H9 (cell line): ENCODE measurements at regions not wholly inside any gene's neighbourhood (a gene's known extent, or its start where the extent isn't known, plus 50 kb on each side); places are given as distances from the start of the nearest gene placed in this dataset.

Experiments
- DNase-seq: peaks from one replicate; pipeline ENCODE4 v3.0.0-alpha.2; 2017
- H2AFZ ChIP-seq: one replicate; pipeline ENCODE4 v1.6.1; 2013; ENCODE audit warnings: mild to moderate bottlenecking, low read length, control low read depth, moderate library complexity
- H2AK5ac ChIP-seq: 2 replicates; pipeline ENCODE4 v1.6.1; 2013; ENCODE audit warnings: low read length, control low read depth, mixed read lengths; ENCODE audit not compliant: insufficient read length
- H2BK120ac ChIP-seq: one replicate; pipeline ENCODE4 v1.6.1; 2013; ENCODE audit warnings: low read depth, mild to moderate bottlenecking, low read length, control low read depth, inconsistent platforms; ENCODE audit not compliant: poor library complexity, severe bottlenecking
- H2BK12ac ChIP-seq: 2 replicates; pipeline ENCODE4 v1.6.1; 2013; ENCODE audit warnings: low read length, control low read depth, mixed read lengths, low read depth; ENCODE audit not compliant: insufficient read length
- H2BK15ac ChIP-seq: 2 replicates; pipeline ENCODE4 v1.6.1; 2013; ENCODE audit warnings: low read depth, low read length, control low read depth
- H2BK20ac ChIP-seq: one replicate; pipeline ENCODE4 v1.6.1; 2013; ENCODE audit warnings: low read depth, mild to moderate bottlenecking, low read length, control low read depth, inconsistent platforms; ENCODE audit not compliant: poor library complexity, severe bottlenecking
- H2BK5ac ChIP-seq: 2 replicates; pipeline ENCODE4 v1.6.1; 2013; ENCODE audit warnings: low read length, control low read depth, mixed read lengths; ENCODE audit not compliant: insufficient read length
- H3K14ac ChIP-seq: 2 replicates; pipeline ENCODE4 v1.6.1; 2013; ENCODE audit warnings: low read length, control low read depth; ENCODE audit not compliant: insufficient read depth
- H3K18ac ChIP-seq: 2 replicates; pipeline ENCODE4 v1.6.1; 2013; ENCODE audit warnings: low read depth, mild to moderate bottlenecking, mixed read lengths, low read length, control low read depth; ENCODE audit not compliant: insufficient read length
- H3K23ac ChIP-seq: 2 replicates; pipeline ENCODE4 v1.6.1; 2013; ENCODE audit warnings: low read length, control low read depth, mixed read lengths, low read depth; ENCODE audit not compliant: insufficient read length
- H3K23me2 ChIP-seq: 2 replicates; pipeline ENCODE4 v1.6.1; 2013; ENCODE audit warnings: low read depth, mild to moderate bottlenecking, mixed read lengths, low read length, control low read depth; ENCODE audit not compliant: insufficient read length, poor library complexity, severe bottlenecking
- H3K27ac ChIP-seq: 2 replicates; pipeline ENCODE4 v1.5.1; 2013; ENCODE audit warnings: low read length, control low read depth, mixed read lengths, low read depth; ENCODE audit not compliant: insufficient read length
- H3K27me3 ChIP-seq: 2 replicates; pipeline ENCODE4 v1.6.1; 2013; ENCODE audit warnings: low read length, control low read depth, inconsistent platforms; ENCODE audit not compliant: insufficient read depth
- H3K4ac ChIP-seq: 2 replicates; pipeline ENCODE4 v1.6.1; 2013; ENCODE audit warnings: low read depth, mild to moderate bottlenecking, control low read depth, inconsistent platforms, low read length, moderate library complexity
- H3K4me1 ChIP-seq: 2 replicates; pipeline ENCODE4 v1.6.1; 2013; ENCODE audit warnings: low read length, control low read depth, inconsistent platforms; ENCODE audit not compliant: insufficient read depth
- H3K4me2 ChIP-seq: 2 replicates; pipeline ENCODE4 v1.6.1; 2013; ENCODE audit warnings: low read length, control low read depth, mixed read lengths; ENCODE audit not compliant: insufficient read length, insufficient read depth
- H3K56ac ChIP-seq: 2 replicates; pipeline ENCODE4 v1.6.1; 2013; ENCODE audit warnings: low read depth, mild to moderate bottlenecking, mixed read lengths, low read length, control low read depth; ENCODE audit not compliant: insufficient read length
- H3K79me1 ChIP-seq: 2 replicates; pipeline ENCODE4 v1.6.1; 2013; ENCODE audit warnings: low read depth, mild to moderate bottlenecking, moderate library complexity, low read length, control low read depth, inconsistent platforms; ENCODE audit not compliant: insufficient read depth, poor library complexity, severe bottlenecking
- H3K79me2 ChIP-seq: 2 replicates; pipeline ENCODE4 v1.6.1; 2013; ENCODE audit warnings: low read length, control low read depth, inconsistent platforms; ENCODE audit not compliant: insufficient read depth
- H3K9ac ChIP-seq: 2 replicates; pipeline ENCODE4 v1.6.1; 2013; ENCODE audit warnings: low read length, control low read depth, mixed read lengths; ENCODE audit not compliant: insufficient read length; ENCODE audit errors: extremely low read depth
- H3K9me3 ChIP-seq: one replicate; pipeline ENCODE4 v1.6.1; 2013; ENCODE audit warnings: low read depth, low read length, inconsistent platforms; ENCODE audit not compliant: control insufficient read depth
- H3T11ph ChIP-seq: one replicate; pipeline ENCODE4 v1.6.1; 2013; ENCODE audit warnings: mild to moderate bottlenecking, low read length, control low read depth, inconsistent platforms
- H4K20me1 ChIP-seq: one replicate; pipeline ENCODE4 v1.6.1; 2013; ENCODE audit not compliant: control insufficient read depth, insufficient read length, insufficient read depth
- H4K5ac ChIP-seq: 2 replicates; pipeline ENCODE4 v1.6.1; 2013; ENCODE audit warnings: low read depth, mild to moderate bottlenecking, mixed read lengths, low read length, control low read depth; ENCODE audit not compliant: insufficient read length
- H4K8ac ChIP-seq: replicated peaks from 2 replicates; pipeline ENCODE4 v1.6.1; 2013; ENCODE audit warnings: low read length, control low read depth, mixed read lengths, low read depth; ENCODE audit not compliant: insufficient read length
- H4K91ac ChIP-seq: 2 replicates; pipeline ENCODE4 v1.6.1; 2013; ENCODE audit warnings: low read depth, mild to moderate bottlenecking, moderate library complexity, mixed read lengths, low read length, control low read depth; ENCODE audit not compliant: insufficient read length
- H3K27ac Mint-ChIP-seq, 3 experiments: 2 replicates in 2 of 3; 3 replicates in 1 of 3; pipeline ENCODE4 v1.8.0; 2020 to 2021; ENCODE audit warnings: mixed read lengths in 3 of 3, mild to moderate bottlenecking in 1 of 3, moderate library complexity in 1 of 3
- H3K27me3 Mint-ChIP-seq: 2 replicates; pipeline ENCODE4 v1.8.0; 2021; ENCODE audit warnings: low read depth, mild to moderate bottlenecking, moderate library complexity, mixed read lengths
- H3K36me3 Mint-ChIP-seq, 3 experiments: 2 replicates in 2 of 3; 3 replicates in 1 of 3; pipeline ENCODE4 v1.8.0; 2020 to 2021; ENCODE audit warnings: low read depth in 3 of 3, mixed read lengths in 3 of 3; ENCODE audit not compliant: insufficient read depth in 1 of 3
- H3K4me1 Mint-ChIP-seq, 2 experiments: 2 replicates each; pipeline ENCODE4 v1.8.0; 2020; ENCODE audit warnings: mixed read lengths in 2 of 2
- H3K4me3 Mint-ChIP-seq, 2 experiments: 2 replicates in 1 of 2; 3 replicates in 1 of 2; pipeline ENCODE4 v1.8.0; 2020 to 2021; ENCODE audit warnings: mild to moderate bottlenecking in 2 of 2, mixed read lengths in 2 of 2, moderate library complexity in 1 of 2
- H3K9me3 Mint-ChIP-seq, 2 experiments: 2 replicates in 1 of 2; 3 replicates in 1 of 2; pipeline ENCODE4 v1.8.0; 2020; ENCODE audit warnings: mild to moderate bottlenecking in 2 of 2, mixed read lengths in 2 of 2, moderate library complexity in 1 of 2
- WGBS: extraction: QIAGEN DNeasy Blood & Tissue Kit; methylation state at CpG from one replicate; pipeline ENCODE4 v1.1.7; 2013; ENCODE audit warnings: missing lambda C conversion rate, low lambda C conversion rate, mixed read lengths; ENCODE audit not compliant: insufficient read length; ENCODE audit errors: extremely low coverage; 5-methylcytosine and 5-hydroxymethylcytosine counted together
- TF ChIP-seq, protein P1 (sequence below): fragments of 200-600 bp; sonication (generic); conservative IDR thresholded peaks from 3 replicates; pipeline ENCODE4 v1.8.0; 2021; ENCODE audit warnings: antibody characterized with exemption, mild to moderate bottlenecking

DNA sequence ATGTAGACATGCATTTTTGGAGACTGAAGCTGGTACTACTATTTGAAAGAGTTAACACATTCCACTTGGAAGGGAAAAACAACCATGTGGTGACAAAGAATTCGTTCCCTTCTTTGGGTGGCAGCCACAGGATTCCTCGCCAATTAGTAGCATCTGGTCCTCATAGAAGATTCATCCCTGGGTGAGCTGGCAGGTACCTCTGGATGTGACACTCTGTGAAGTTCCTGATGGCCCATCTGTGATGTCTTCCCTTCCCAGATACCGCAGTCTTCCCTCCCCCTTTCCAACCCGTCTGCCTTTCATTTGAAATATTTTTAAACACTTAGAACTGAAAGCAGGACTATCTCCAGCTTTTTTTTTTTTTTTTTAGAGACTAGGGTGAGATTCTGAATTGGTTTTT is 569.5 kb downstream of the TYW1 start:
- H4K20me1 ChIP-seq = no peaks in the 10 kb centered on the region
- no peak overlapping the region for H2AK5ac ChIP-seq
- no peak overlapping the region for H2BK120ac ChIP-seq
- no peak overlapping the region for H4K8ac ChIP-seq
- no peaks in the 10 kb centered on the region for H3K79me1 ChIP-seq
- no peak overlapping the region for H2BK20ac ChIP-seq
- H4K91ac ChIP-seq = no peak overlapping the region
- no peak overlapping the region for H3K4ac ChIP-seq
- Mint-ChIP-seq H3K36me3 (no peaks in the 10 kb centered on the region), H3K9me3 (peaks cover 7 to 14% of the 10 kb centered on the region in 2 experiments; a peak in 4 of 5 replicates), H3K4me3 (no peak overlapping the region), H3K4me1 (no peaks in the 10 kb centered on the region), H3K27me3 (peaks cover 2% of the 10 kb centered on the region), H3K27ac (no peak overlapping the region; a peak in 1 of 7 replicates)
- H2AFZ ChIP-seq = no peak overlapping the region
- no peak overlapping the region for H3K4me2 ChIP-seq
- no peaks in the 10 kb centered on the region for H3K23me2 ChIP-seq
- H3K18ac ChIP-seq = no peak overlapping the region
- H2BK5ac ChIP-seq = no peak overlapping the region
- no peaks in the 10 kb centered on the region for H3K9me3 ChIP-seq
- TF ChIP-seq, protein P1, sequence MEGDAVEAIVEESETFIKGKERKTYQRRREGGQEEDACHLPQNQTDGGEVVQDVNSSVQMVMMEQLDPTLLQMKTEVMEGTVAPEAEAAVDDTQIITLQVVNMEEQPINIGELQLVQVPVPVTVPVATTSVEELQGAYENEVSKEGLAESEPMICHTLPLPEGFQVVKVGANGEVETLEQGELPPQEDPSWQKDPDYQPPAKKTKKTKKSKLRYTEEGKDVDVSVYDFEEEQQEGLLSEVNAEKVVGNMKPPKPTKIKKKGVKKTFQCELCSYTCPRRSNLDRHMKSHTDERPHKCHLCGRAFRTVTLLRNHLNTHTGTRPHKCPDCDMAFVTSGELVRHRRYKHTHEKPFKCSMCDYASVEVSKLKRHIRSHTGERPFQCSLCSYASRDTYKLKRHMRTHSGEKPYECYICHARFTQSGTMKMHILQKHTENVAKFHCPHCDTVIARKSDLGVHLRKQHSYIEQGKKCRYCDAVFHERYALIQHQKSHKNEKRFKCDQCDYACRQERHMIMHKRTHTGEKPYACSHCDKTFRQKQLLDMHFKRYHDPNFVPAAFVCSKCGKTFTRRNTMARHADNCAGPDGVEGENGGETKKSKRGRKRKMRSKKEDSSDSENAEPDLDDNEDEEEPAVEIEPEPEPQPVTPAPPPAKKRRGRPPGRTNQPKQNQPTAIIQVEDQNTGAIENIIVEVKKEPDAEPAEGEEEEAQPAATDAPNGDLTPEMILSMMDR = no peak
- H3K23ac ChIP-seq = no peak overlapping the region
- H2BK12ac ChIP-seq = no peak overlapping the region
- H3T11ph ChIP-seq = no peak overlapping the region
- H3K79me2 ChIP-seq = no peaks in the 10 kb centered on the region
- H4K5ac ChIP-seq = no peak overlapping the region
- DNase-seq = no peak
- no peak overlapping the region for H3K9ac ChIP-seq
- H3K56ac ChIP-seq = no peak overlapping the region
- H3K27me3 ChIP-seq = no peaks in the 10 kb centered on the region
- no peak overlapping the region for H3K27ac ChIP-seq
- no CpG with 5 or more reads among the region's 4 CpGs for WGBS
- no peaks in the 10 kb centered on the region for H3K4me1 ChIP-seq
- H2BK15ac ChIP-seq = no peak overlapping the region
- no peak overlapping the region for H3K14ac ChIP-seq
